ENCODE measurements at regions not wholly inside any gene's neighbourhood (a gene's known extent, or its start where the extent isn't known, plus 50 kb on each side); places are given as distances from the start of the nearest gene placed in this dataset.

DNA sequence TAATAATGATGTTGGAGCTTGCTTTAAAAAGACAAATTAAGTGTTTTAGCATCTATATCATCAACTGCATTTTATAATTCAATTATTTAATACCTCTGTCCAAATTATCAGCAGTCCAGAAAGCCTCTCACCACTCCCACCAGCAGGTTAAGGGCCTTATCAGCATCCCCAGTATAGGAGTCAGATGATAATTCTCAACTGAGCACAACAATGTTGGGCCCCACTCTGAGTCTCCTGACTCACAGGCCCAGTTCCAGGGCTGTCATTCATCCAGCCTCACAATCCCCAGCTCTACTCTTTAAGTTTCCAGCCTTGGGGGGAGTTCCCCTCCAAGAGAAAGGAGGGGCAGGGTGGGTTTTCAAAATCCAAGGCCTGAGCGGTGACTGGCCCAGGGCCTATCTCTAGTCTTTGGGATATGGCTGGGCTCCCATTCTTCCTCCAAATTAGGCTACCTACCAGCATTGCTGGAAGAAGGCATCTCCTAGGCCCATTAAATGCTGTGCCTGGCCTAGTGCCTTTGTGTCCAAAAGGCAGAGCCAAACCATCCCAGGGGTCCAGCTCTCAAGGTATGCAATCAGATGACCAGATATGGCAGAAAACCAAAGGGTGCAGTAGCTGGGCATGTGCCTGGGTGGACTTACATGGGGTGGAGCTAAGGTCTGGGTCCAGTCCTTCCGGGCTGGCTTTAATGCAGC lies 134.1 kb downstream of the GLUL start:
- peak overlapping the region; percentile 83 for H3K27ac ChIP-seq (replicated peaks)
- H3K4me3 ChIP-seq (replicated peaks; ENCODE audit: insufficient read depth, low read length): no peak overlapping the region
- DNase-seq (ENCODE audit: low read depth in 1 of 2, low spot score in 1 of 2): no peak
- no peaks in the 10 kb centered on the region for H3K27me3 ChIP-seq (ENCODE audit: insufficient read depth, poor library complexity, severe bottlenecking)
- no peak for TF ChIP-seq POLR2AphosphoS5 (IDR thresholded peaks at IDR 0.05; ENCODE audit: low read depth)
- TF ChIP-seq SPI1 (IDR thresholded peaks at IDR 0.05; ENCODE audit: borderline replicate concordance, low read depth): no peak
- TF ChIP-seq, protein P1, sequence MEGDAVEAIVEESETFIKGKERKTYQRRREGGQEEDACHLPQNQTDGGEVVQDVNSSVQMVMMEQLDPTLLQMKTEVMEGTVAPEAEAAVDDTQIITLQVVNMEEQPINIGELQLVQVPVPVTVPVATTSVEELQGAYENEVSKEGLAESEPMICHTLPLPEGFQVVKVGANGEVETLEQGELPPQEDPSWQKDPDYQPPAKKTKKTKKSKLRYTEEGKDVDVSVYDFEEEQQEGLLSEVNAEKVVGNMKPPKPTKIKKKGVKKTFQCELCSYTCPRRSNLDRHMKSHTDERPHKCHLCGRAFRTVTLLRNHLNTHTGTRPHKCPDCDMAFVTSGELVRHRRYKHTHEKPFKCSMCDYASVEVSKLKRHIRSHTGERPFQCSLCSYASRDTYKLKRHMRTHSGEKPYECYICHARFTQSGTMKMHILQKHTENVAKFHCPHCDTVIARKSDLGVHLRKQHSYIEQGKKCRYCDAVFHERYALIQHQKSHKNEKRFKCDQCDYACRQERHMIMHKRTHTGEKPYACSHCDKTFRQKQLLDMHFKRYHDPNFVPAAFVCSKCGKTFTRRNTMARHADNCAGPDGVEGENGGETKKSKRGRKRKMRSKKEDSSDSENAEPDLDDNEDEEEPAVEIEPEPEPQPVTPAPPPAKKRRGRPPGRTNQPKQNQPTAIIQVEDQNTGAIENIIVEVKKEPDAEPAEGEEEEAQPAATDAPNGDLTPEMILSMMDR (IDR thresholded peaks at IDR 0.05; ENCODE audit: insufficient read depth, low read length): no peak
- no peak for TF ChIP-seq GABPA (IDR thresholded peaks at IDR 0.05; ENCODE audit: low read depth)
- TF ChIP-seq, protein P2, sequence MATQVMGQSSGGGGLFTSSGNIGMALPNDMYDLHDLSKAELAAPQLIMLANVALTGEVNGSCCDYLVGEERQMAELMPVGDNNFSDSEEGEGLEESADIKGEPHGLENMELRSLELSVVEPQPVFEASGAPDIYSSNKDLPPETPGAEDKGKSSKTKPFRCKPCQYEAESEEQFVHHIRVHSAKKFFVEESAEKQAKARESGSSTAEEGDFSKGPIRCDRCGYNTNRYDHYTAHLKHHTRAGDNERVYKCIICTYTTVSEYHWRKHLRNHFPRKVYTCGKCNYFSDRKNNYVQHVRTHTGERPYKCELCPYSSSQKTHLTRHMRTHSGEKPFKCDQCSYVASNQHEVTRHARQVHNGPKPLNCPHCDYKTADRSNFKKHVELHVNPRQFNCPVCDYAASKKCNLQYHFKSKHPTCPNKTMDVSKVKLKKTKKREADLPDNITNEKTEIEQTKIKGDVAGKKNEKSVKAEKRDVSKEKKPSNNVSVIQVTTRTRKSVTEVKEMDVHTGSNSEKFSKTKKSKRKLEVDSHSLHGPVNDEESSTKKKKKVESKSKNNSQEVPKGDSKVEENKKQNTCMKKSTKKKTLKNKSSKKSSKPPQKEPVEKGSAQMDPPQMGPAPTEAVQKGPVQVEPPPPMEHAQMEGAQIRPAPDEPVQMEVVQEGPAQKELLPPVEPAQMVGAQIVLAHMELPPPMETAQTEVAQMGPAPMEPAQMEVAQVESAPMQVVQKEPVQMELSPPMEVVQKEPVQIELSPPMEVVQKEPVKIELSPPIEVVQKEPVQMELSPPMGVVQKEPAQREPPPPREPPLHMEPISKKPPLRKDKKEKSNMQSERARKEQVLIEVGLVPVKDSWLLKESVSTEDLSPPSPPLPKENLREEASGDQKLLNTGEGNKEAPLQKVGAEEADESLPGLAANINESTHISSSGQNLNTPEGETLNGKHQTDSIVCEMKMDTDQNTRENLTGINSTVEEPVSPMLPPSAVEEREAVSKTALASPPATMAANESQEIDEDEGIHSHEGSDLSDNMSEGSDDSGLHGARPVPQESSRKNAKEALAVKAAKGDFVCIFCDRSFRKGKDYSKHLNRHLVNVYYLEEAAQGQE (IDR thresholded peaks at IDR 0.05; ENCODE audit: insufficient replicate concordance, low read depth): peak; percentile 41

DNA sequence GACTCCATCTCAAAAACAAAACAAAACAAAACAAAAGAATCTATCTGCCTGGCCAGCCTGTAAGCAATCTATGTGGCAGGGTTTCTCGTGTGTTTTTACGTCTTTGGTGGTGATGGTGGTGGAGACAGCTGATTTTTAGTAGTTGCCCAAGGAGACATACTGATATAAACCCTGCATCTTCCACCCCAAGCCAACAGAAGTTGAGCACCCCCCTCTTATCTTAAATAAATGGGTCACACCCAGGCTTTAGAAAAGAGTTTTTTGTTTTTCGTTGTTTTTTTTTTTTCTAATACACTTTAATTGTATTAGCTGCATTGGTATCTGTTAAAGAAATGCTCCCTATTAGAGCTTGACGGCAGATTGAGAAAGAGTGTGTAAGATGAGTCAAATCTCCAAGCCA lies 134.7 kb downstream of the GLUL start:
- H3K27ac ChIP-seq (replicated peaks): no peak overlapping the region; the same call in 1 of the 2 replicates
- no peak for DNase-seq (ENCODE audit: low read depth in 1 of 2, low spot score in 1 of 2)
- TF ChIP-seq, protein P2 (IDR thresholded peaks at IDR 0.05; ENCODE audit: insufficient replicate concordance, low read depth): no peak
- TF ChIP-seq GABPA (IDR thresholded peaks at IDR 0.05; ENCODE audit: low read depth) (no peak), POLR2AphosphoS5 (IDR thresholded peaks at IDR 0.05; ENCODE audit: low read depth) (no peak), SPI1 (IDR thresholded peaks at IDR 0.05; ENCODE audit: borderline replicate concordance, low read depth) (no peak)
- TF ChIP-seq, protein P1 (IDR thresholded peaks at IDR 0.05; ENCODE audit: insufficient read depth, low read length): no peak

DNA sequence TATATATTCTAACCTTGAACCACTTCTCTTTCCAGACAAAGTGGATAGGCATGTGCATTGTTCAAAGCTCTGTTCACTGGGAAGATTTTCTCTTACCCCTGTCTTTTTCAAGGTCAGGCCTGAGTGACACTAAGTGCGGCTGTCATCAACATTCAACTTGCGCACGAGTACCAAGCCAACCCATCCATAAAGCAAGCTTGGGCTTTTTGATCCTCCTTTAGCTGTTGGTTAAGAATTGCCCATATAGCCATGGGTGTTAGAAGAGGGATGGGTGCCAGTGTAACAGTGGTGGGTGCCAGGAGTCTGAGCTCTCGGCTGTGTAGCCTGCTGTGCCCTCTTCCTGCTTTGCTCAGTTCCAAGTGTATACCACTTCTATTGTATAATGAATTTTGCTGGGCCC lies 136.1 kb downstream of the GLUL start:
- DNase-seq (ENCODE audit: low read depth in 1 of 2, low spot score in 1 of 2): no peak
- no peaks in the 10 kb centered on the region for H3K27me3 ChIP-seq (ENCODE audit: insufficient read depth, poor library complexity, severe bottlenecking)
- no peak overlapping the region for H3K27ac ChIP-seq (replicated peaks)
- no peak overlapping the region for H3K4me3 ChIP-seq (replicated peaks; ENCODE audit: insufficient read depth, low read length)
- TF ChIP-seq, protein P1 (IDR thresholded peaks at IDR 0.05; ENCODE audit: insufficient read depth, low read length): no peak
- TF ChIP-seq, protein P2 (IDR thresholded peaks at IDR 0.05; ENCODE audit: insufficient replicate concordance, low read depth): no peak
- TF ChIP-seq GABPA (IDR thresholded peaks at IDR 0.05; ENCODE audit: low read depth) (no peak), POLR2AphosphoS5 (IDR thresholded peaks at IDR 0.05; ENCODE audit: low read depth) (no peak), SPI1 (IDR thresholded peaks at IDR 0.05; ENCODE audit: borderline replicate concordance, low read depth) (no peak)

More for the DNA sequence above, 134.7 kb downstream of the GLUL start:
- H3K27me3 ChIP-seq (ENCODE audit: insufficient read depth, poor library complexity, severe bottlenecking): no peaks in the 10 kb centered on the region
- no peak overlapping the region for H3K4me3 ChIP-seq (replicated peaks; ENCODE audit: insufficient read depth, low read length)
